GM12864 (cell line): ENCODE measurements at regions not wholly inside any gene's neighbourhood (a gene's known extent, or its start where the extent isn't known, plus 50 kb on each side); places are given as distances from the start of the nearest gene placed in this dataset.

Experiments used
- DNase-seq: peaks from one replicate; pipeline ENCODE4 v3.0.0-alpha.2; 2011; ENCODE audit warnings: low read depth
- H3K4me3 ChIP-seq: 2 replicates; pipeline ENCODE4 v1.5.1; 2011; ENCODE audit warnings: mild to moderate bottlenecking, low read depth, low read length, control low read depth
- CTCF ChIP-seq: IDR thresholded peaks from 2 replicates; pipeline ENCODE4 v1.5.1; 2011; ENCODE audit warnings: low read depth, mild to moderate bottlenecking, moderate library complexity, low read length, control low read depth, inconsistent platforms; ENCODE audit errors: missing control alignments

GRCh38 chr16:7140899-7141298 lies 191.7 kb upstream of the RBFOX1 start:
- no peak overlapping the region for H3K4me3 ChIP-seq
- TF ChIP-seq CTCF, result no peak
- DNase-seq, result no peak

GRCh38 chr16:7137560-7138330 lies 194.9 kb upstream of the RBFOX1 start:
- H3K4me3 ChIP-seq, result no peak overlapping the region
- TF ChIP-seq CTCF, result no peak
- DNase-seq, result no peak

- no peak overlapping the region for H3K4me3 ChIP-seq
- DNase-seq, result no peak
- no peak for TF ChIP-seq CTCF
These were observed 200.2 kb upstream of the RBFOX1 start for GRCh38 chr16:7132465-7132864.

GRCh38 chr16:7124701-7125100 lies 207.9 kb upstream of the RBFOX1 start:
- no peak for TF ChIP-seq CTCF
- no peak overlapping the region for H3K4me3 ChIP-seq
- DNase-seq, result no peak

GRCh38 chr16:7124242-7124641 lies 208.4 kb upstream of the RBFOX1 start:
- TF ChIP-seq CTCF, result no peak
- H3K4me3 ChIP-seq, result no peak overlapping the region
- no peak for DNase-seq

- DNase-seq, result no peak
- TF ChIP-seq CTCF, result no peak
- no peak overlapping the region for H3K4me3 ChIP-seq
These were observed 215.9 kb upstream of the RBFOX1 start for GRCh38 chr16:7116734-7117133.

GRCh38 chr16:7115898-7116297 lies 216.7 kb upstream of the RBFOX1 start:
- TF ChIP-seq CTCF, result no peak
- no peak for DNase-seq
- H3K4me3 ChIP-seq, result no peak overlapping the region
